Colon (tissue), 2 donors: ENCODE measurements at regions not wholly inside any gene's neighbourhood (a gene's known extent, or its start where the extent isn't known, plus 50 kb on each side); places are given as distances from the start of the nearest gene placed in this dataset.

Experiments
- FAIRE-seq: peaks from 2 replicates; lab custom pipeline; 2012; peaks lifted over from hg19 to GRCh38; lab: Jason Lieb, UNC
- donor health status: control.
- donor health status: control.

DNA sequence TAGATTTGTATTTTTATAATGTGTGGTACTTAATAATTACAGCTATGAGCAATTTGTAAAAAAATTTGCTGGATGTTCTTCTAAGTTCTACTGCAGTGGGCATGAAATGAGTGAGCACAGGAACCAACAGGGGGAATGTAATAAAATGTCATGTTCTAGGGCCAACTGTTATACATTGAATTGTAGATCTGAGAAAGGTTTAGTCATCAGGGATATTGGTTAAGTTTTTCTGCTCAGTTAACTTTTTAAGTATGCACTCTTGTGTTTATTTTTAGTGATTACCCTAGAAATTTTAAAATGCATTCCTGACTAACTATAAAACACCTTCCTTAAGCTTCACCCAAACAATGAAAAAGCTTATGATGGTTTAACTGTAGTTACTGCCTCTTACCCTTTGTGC is 101.8 kb downstream of the CAND1 start:
- no peak for FAIRE-seq

- FAIRE-seq: no peak
These were observed 107.9 kb downstream of the CAND1 start for GRCh38 chr12:67377021-67377420.

DNA sequence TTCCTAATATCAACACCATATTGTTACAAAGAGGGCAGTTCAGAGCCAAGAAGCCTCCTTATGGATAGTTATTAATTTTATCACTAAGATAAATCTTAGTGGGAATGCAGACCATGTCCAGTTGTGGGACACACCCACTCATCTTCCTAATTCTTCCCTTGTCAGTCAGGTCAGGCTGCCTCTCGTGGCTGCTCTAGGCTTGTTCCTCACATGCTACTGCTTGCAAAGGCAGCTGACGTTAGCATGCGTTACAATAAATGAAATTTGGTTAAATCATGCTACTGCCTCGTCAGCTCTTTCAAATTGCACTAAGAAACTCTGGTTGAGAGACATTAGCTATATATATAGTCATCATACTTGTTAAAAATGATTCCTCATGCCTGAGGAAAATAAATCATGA is 108.4 kb downstream of the CAND1 start:
- FAIRE-seq: no peak

GRCh38 chr12:67382241-67382871 is 113.2 kb downstream of the CAND1 start:
- no peak for FAIRE-seq

DNA sequence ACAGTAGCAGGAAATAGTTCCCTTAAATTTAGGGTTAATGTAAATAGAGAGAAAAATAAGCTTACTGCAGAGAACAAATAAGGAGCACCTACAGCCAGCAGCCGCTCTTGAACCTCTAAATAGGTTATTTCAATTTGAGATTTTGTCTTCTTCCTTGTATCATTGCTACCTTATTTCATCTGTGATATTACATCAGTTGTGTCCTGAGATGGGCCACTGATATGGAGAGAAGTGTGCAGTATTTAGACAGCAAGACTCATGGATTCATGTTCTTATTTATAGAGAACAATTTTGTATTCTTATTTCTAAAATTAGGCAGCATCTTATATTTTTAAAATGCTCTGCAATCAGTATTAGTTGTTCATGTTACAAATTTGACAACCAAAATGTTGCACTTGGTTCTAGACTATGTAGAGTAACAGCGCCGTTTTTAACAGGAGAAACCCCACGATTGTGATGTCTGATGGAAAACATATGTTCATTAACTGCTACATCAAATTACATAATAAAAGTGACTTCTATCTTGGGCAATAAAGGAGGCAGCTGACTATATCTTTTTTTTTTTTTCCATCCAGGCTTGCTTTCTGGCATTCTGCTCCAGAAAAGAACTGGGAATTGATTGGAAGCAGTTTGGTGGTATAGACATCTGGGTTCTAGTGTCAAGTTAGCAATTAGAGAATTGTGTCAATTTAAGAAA is 117.9 kb downstream of the CAND1 start:
- no peak for FAIRE-seq

GRCh38 chr12:67388331-67389138 is 119.4 kb downstream of the CAND1 start:
- no peak for FAIRE-seq

GRCh38 chr12:67390273-67390672 is 121.1 kb downstream of the CAND1 start:
- no peak for FAIRE-seq

GRCh38 chr12:67391034-67391433 is 121.9 kb downstream of the CAND1 start:
- FAIRE-seq: no peak

- no peak for FAIRE-seq
These were observed 122.5 kb downstream of the CAND1 start for GRCh38 chr12:67391656-67392055.

DNA sequence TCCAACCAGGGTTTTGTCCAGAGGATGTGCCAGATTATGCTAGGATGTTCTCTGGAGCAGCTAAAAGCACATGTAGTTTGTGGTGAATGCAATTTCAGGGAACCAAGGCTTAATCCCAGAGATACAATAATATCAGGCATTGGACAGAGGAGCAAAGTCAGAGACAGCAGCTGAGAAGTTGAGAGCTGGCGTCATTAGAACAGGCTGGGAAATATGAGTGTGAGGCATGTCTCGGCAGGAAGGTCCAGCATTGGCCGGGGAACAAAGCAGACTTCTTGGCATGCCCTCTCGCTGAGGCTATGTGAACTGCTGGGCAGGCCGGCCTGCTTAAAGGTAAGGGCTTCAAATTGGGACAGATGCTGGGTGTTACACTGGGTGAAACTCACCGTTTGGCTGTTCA is 125.4 kb downstream of the CAND1 start:
- FAIRE-seq: no peak

DNA sequence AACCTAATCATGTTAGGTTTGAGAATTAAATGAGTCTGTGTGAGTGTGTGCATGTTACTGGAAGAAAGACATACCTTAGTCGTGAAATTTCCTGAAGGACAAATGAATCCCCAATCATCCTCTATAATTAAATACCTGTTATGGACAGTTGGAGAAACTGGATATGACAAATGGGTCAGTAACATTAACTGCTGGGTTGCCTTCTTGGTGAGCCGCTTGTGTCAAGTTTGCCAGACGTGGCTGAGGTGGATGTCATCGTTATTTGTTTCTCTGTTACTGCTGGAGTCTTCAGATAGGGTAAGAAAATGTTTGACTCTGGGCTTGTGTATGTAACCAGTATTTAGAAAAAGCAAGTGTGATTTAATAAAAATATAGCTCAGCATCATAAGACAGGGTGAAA is 131.6 kb downstream of the CAND1 start:
- no peak for FAIRE-seq

- no peak for FAIRE-seq
These were observed 141.1 kb downstream of the CAND1 start for GRCh38 chr12:67410246-67410645.

GRCh38 chr12:67410667-67411067 is 141.5 kb downstream of the CAND1 start:
- FAIRE-seq: no peak

- FAIRE-seq: no peak
These were observed 142.4 kb downstream of the CAND1 start for GRCh38 chr12:67411562-67411961.

GRCh38 chr12:67413577-67413976 is 144.4 kb downstream of the CAND1 start:
- FAIRE-seq: no peak

DNA sequence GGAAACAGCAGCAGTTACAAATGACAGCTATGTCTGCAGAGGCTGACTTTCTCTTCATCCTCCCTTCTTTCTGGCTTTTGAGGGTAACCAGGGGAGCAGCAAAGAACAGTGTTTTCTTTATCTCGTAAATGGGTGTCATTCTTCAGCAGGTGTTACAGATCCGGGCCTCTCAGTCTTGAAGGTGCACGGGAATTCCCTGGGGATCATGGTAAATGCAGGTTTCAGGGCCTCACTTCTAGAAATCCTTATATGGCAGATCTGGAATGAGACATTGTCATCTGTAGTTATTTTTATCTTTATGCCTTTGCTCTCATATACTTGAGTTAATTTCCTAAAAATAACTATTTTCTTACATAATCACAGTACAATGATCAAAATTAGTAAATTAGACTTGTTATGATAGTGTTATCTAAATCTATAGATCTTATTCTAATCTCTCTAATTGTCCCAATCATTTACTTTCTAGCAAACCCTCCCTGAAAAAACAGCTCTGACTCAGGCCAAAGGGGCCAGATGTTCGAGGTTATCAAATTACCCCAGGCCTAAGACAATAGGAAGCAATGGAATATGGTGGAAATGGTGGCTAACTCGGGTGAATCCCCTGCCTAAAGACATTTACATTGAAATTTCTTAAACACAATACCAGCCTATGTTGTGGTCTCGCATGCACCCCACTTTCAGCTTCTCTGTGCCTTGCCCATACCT is 145.0 kb downstream of the CAND1 start:
- FAIRE-seq: no peak

DNA sequence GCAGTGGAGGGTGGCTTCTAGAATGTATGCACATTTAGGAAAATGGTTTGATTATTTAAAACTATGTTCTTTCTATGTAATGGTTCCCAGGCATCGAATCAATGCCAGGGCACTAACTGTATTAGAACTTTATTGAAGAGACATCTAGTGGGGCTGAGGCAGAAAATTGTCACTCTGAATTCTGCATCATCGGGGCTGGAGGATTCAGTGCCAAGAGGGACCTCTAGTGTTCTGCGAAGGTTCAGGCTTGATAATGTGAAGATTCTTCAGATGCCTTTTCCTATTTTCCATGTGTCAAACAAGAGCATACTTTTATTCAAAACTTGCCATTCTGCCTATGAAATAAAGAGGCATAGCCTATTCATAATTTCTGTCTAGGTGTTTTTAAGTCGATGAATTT is 146.3 kb downstream of the CAND1 start:
- FAIRE-seq: no peak

DNA sequence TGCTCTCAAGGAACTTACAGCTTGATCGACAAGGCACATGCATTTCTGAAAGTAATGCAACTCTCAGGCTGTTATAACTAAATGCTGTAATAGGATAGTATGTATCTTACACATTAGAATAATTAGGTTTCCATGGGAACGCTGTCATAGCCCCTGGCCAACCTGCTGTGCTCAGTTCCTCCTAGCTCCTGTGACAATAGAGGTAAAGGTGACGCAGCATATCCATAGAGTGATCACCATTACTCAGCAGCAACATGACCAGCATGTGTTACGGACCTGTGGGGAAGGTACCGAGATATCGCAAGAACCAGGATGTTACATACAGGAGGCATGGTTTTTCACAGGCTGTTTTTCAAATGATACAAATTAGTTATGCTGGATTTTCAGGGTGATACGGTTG is 150.7 kb downstream of the CAND1 start:
- no peak for FAIRE-seq

GRCh38 chr12:67420506-67420905 is 151.3 kb downstream of the CAND1 start:
- FAIRE-seq: no peak

- no peak for FAIRE-seq
These were observed 152.9 kb downstream of the CAND1 start for GRCh38 chr12:67422081-67422480.

DNA sequence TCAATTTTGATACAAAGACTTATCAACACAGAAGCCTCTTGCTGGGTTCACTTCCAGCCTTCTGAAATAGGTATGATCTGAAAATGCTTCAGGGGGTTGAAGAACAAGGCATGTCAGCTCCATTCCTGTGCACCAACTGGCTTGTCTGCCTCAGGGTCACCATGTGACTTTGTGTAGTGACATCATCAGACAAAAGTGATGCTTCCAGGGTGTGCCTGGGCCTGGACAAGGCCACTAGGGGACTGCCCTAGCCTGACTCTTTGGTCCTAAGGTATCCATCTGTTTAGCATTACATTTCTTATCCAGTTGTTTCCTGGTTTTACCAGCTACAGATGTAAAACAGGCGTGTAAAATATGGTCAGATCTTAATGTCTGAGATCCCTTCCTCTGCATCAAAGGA is 155.6 kb downstream of the CAND1 start:
- FAIRE-seq: no peak

GRCh38 chr12:67425394-67425793 is 156.2 kb downstream of the CAND1 start:
- peak; percentile 66 for FAIRE-seq

GRCh38 chr12:67426067-67426466 is 156.9 kb downstream of the CAND1 start:
- no peak for FAIRE-seq
